ENCODE measurements at regions not wholly inside any gene's neighbourhood (a gene's known extent, or its start where the extent isn't known, plus 50 kb on each side); places are given as distances from the start of the nearest gene placed in this dataset.

DNA sequence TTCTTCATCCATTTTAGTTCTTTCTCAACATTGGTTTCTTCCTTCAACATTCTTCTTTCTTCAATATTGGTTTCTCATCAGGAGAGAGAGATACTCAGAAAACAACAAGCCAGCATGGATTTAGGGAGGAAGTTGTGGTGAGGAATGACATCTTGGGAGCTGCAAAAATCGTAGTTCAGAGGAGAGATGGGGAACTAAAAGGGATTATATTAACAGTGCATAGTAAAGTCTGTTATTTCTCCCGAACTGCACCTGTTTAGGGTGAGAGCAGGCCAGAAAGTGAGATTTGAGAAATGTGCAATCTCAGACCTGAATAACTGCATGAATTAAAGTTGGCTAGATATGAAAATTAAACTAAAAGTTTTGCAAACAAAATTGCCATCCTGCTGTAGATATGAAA, 94.5 kb downstream of the CASP12 start:
- TF ChIP-seq CREB1 (IDR thresholded peaks at IDR 0.05; ENCODE audit: low read depth) (no peak), RAD21 (IDR thresholded peaks at IDR 0.05; ENCODE audit: low read depth) (no peak), REST (IDR thresholded peaks at IDR 0.05; ENCODE audit: low read depth) (no peak), CEBPB (IDR thresholded peaks at IDR 0.05) (no peak), EP300 (IDR thresholded peaks at IDR 0.05; ENCODE audit: borderline replicate concordance) (no peak), ZBTB7A (IDR thresholded peaks at IDR 0.05; ENCODE audit: low read depth) (no peak), TCF12 (IDR thresholded peaks at IDR 0.05; ENCODE audit: low read depth) (no peak), MAX (IDR thresholded peaks at IDR 0.05) (no peak), TAF1 (IDR thresholded peaks at IDR 0.05; ENCODE audit: low read depth) (no peak), YY1 (IDR thresholded peaks at IDR 0.05; ENCODE audit: low read depth) (no peak), FOXM1 (IDR thresholded peaks at IDR 0.05; ENCODE audit: borderline replicate concordance, low read depth) (no peak)
- TF ChIP-seq, protein P1, sequence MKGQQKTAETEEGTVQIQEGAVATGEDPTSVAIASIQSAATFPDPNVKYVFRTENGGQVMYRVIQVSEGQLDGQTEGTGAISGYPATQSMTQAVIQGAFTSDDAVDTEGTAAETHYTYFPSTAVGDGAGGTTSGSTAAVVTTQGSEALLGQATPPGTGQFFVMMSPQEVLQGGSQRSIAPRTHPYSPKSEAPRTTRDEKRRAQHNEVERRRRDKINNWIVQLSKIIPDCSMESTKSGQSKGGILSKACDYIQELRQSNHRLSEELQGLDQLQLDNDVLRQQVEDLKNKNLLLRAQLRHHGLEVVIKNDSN (IDR thresholded peaks at IDR 0.05) = no peak
